H9 (cell line): ENCODE measurements at regions not wholly inside any gene's neighbourhood (a gene's known extent, or its start where the extent isn't known, plus 50 kb on each side); places are given as distances from the start of the nearest gene placed in this dataset.
A peak's percentile ranks its signal among the peaks of the same experiment; 100 is the strongest.

ENCODE experiments used
- DNase-seq: peaks from one replicate; pipeline ENCODE4 v3.0.0-alpha.2; 2017
- H2AFZ ChIP-seq: one replicate; pipeline ENCODE4 v1.6.1; 2013; ENCODE audit warnings: mild to moderate bottlenecking, low read length, control low read depth, moderate library complexity
- H2AK5ac ChIP-seq: 2 replicates; pipeline ENCODE4 v1.6.1; 2013; ENCODE audit warnings: low read length, control low read depth, mixed read lengths; ENCODE audit not compliant: insufficient read length
- H2BK120ac ChIP-seq: one replicate; pipeline ENCODE4 v1.6.1; 2013; ENCODE audit warnings: low read depth, mild to moderate bottlenecking, low read length, control low read depth, inconsistent platforms; ENCODE audit not compliant: poor library complexity, severe bottlenecking
- H2BK12ac ChIP-seq: 2 replicates; pipeline ENCODE4 v1.6.1; 2013; ENCODE audit warnings: low read length, control low read depth, mixed read lengths, low read depth; ENCODE audit not compliant: insufficient read length
- H2BK15ac ChIP-seq: 2 replicates; pipeline ENCODE4 v1.6.1; 2013; ENCODE audit warnings: low read depth, low read length, control low read depth
- H2BK20ac ChIP-seq: one replicate; pipeline ENCODE4 v1.6.1; 2013; ENCODE audit warnings: low read depth, mild to moderate bottlenecking, low read length, control low read depth, inconsistent platforms; ENCODE audit not compliant: poor library complexity, severe bottlenecking
- H2BK5ac ChIP-seq: 2 replicates; pipeline ENCODE4 v1.6.1; 2013; ENCODE audit warnings: low read length, control low read depth, mixed read lengths; ENCODE audit not compliant: insufficient read length
- H3K14ac ChIP-seq: 2 replicates; pipeline ENCODE4 v1.6.1; 2013; ENCODE audit warnings: low read length, control low read depth; ENCODE audit not compliant: insufficient read depth
- H3K18ac ChIP-seq: 2 replicates; pipeline ENCODE4 v1.6.1; 2013; ENCODE audit warnings: low read depth, mild to moderate bottlenecking, mixed read lengths, low read length, control low read depth; ENCODE audit not compliant: insufficient read length
- H3K23ac ChIP-seq: 2 replicates; pipeline ENCODE4 v1.6.1; 2013; ENCODE audit warnings: low read length, control low read depth, mixed read lengths, low read depth; ENCODE audit not compliant: insufficient read length
- H3K23me2 ChIP-seq: 2 replicates; pipeline ENCODE4 v1.6.1; 2013; ENCODE audit warnings: low read depth, mild to moderate bottlenecking, mixed read lengths, low read length, control low read depth; ENCODE audit not compliant: insufficient read length, poor library complexity, severe bottlenecking
- H3K27ac ChIP-seq: 2 replicates; pipeline ENCODE4 v1.5.1; 2013; ENCODE audit warnings: low read length, control low read depth, mixed read lengths, low read depth; ENCODE audit not compliant: insufficient read length
- H3K27me3 ChIP-seq: 2 replicates; pipeline ENCODE4 v1.6.1; 2013; ENCODE audit warnings: low read length, control low read depth, inconsistent platforms; ENCODE audit not compliant: insufficient read depth
- H3K4ac ChIP-seq: 2 replicates; pipeline ENCODE4 v1.6.1; 2013; ENCODE audit warnings: low read depth, mild to moderate bottlenecking, control low read depth, inconsistent platforms, low read length, moderate library complexity
- H3K4me1 ChIP-seq: 2 replicates; pipeline ENCODE4 v1.6.1; 2013; ENCODE audit warnings: low read length, control low read depth, inconsistent platforms; ENCODE audit not compliant: insufficient read depth
- H3K4me2 ChIP-seq: 2 replicates; pipeline ENCODE4 v1.6.1; 2013; ENCODE audit warnings: low read length, control low read depth, mixed read lengths; ENCODE audit not compliant: insufficient read length, insufficient read depth
- H3K56ac ChIP-seq: 2 replicates; pipeline ENCODE4 v1.6.1; 2013; ENCODE audit warnings: low read depth, mild to moderate bottlenecking, mixed read lengths, low read length, control low read depth; ENCODE audit not compliant: insufficient read length
- H3K79me1 ChIP-seq: 2 replicates; pipeline ENCODE4 v1.6.1; 2013; ENCODE audit warnings: low read depth, mild to moderate bottlenecking, moderate library complexity, low read length, control low read depth, inconsistent platforms; ENCODE audit not compliant: insufficient read depth, poor library complexity, severe bottlenecking
- H3K79me2 ChIP-seq: 2 replicates; pipeline ENCODE4 v1.6.1; 2013; ENCODE audit warnings: low read length, control low read depth, inconsistent platforms; ENCODE audit not compliant: insufficient read depth
- H3K9ac ChIP-seq: 2 replicates; pipeline ENCODE4 v1.6.1; 2013; ENCODE audit warnings: low read length, control low read depth, mixed read lengths; ENCODE audit not compliant: insufficient read length; ENCODE audit errors: extremely low read depth
- H3K9me3 ChIP-seq: one replicate; pipeline ENCODE4 v1.6.1; 2013; ENCODE audit warnings: low read depth, low read length, inconsistent platforms; ENCODE audit not compliant: control insufficient read depth
- H3T11ph ChIP-seq: one replicate; pipeline ENCODE4 v1.6.1; 2013; ENCODE audit warnings: mild to moderate bottlenecking, low read length, control low read depth, inconsistent platforms
- H4K20me1 ChIP-seq: one replicate; pipeline ENCODE4 v1.6.1; 2013; ENCODE audit not compliant: control insufficient read depth, insufficient read length, insufficient read depth
- H4K5ac ChIP-seq: 2 replicates; pipeline ENCODE4 v1.6.1; 2013; ENCODE audit warnings: low read depth, mild to moderate bottlenecking, mixed read lengths, low read length, control low read depth; ENCODE audit not compliant: insufficient read length
- H4K8ac ChIP-seq: replicated peaks from 2 replicates; pipeline ENCODE4 v1.6.1; 2013; ENCODE audit warnings: low read length, control low read depth, mixed read lengths, low read depth; ENCODE audit not compliant: insufficient read length
- H4K91ac ChIP-seq: 2 replicates; pipeline ENCODE4 v1.6.1; 2013; ENCODE audit warnings: low read depth, mild to moderate bottlenecking, moderate library complexity, mixed read lengths, low read length, control low read depth; ENCODE audit not compliant: insufficient read length
- H3K27ac Mint-ChIP-seq, 3 experiments: 2 replicates in 2 of 3; 3 replicates in 1 of 3; pipeline ENCODE4 v1.8.0; 2020 to 2021; ENCODE audit warnings: mixed read lengths in 3 of 3, mild to moderate bottlenecking in 1 of 3, moderate library complexity in 1 of 3
- H3K27me3 Mint-ChIP-seq: 2 replicates; pipeline ENCODE4 v1.8.0; 2021; ENCODE audit warnings: low read depth, mild to moderate bottlenecking, moderate library complexity, mixed read lengths
- H3K36me3 Mint-ChIP-seq, 3 experiments: 2 replicates in 2 of 3; 3 replicates in 1 of 3; pipeline ENCODE4 v1.8.0; 2020 to 2021; ENCODE audit warnings: low read depth in 3 of 3, mixed read lengths in 3 of 3; ENCODE audit not compliant: insufficient read depth in 1 of 3
- H3K4me1 Mint-ChIP-seq, 2 experiments: 2 replicates each; pipeline ENCODE4 v1.8.0; 2020; ENCODE audit warnings: mixed read lengths in 2 of 2
- H3K4me3 Mint-ChIP-seq, 2 experiments: 2 replicates in 1 of 2; 3 replicates in 1 of 2; pipeline ENCODE4 v1.8.0; 2020 to 2021; ENCODE audit warnings: mild to moderate bottlenecking in 2 of 2, mixed read lengths in 2 of 2, moderate library complexity in 1 of 2
- H3K9me3 Mint-ChIP-seq, 2 experiments: 2 replicates in 1 of 2; 3 replicates in 1 of 2; pipeline ENCODE4 v1.8.0; 2020; ENCODE audit warnings: mild to moderate bottlenecking in 2 of 2, mixed read lengths in 2 of 2, moderate library complexity in 1 of 2
- WGBS: extraction: QIAGEN DNeasy Blood & Tissue Kit; methylation state at CpG from one replicate; pipeline ENCODE4 v1.1.7; 2013; ENCODE audit warnings: missing lambda C conversion rate, low lambda C conversion rate, mixed read lengths; ENCODE audit not compliant: insufficient read length; ENCODE audit errors: extremely low coverage; 5-methylcytosine and 5-hydroxymethylcytosine counted together
- TF ChIP-seq, protein P1 (sequence below): fragments of 200-600 bp; sonication (generic); conservative IDR thresholded peaks from 3 replicates; pipeline ENCODE4 v1.8.0; 2021; ENCODE audit warnings: antibody characterized with exemption, mild to moderate bottlenecking

DNA sequence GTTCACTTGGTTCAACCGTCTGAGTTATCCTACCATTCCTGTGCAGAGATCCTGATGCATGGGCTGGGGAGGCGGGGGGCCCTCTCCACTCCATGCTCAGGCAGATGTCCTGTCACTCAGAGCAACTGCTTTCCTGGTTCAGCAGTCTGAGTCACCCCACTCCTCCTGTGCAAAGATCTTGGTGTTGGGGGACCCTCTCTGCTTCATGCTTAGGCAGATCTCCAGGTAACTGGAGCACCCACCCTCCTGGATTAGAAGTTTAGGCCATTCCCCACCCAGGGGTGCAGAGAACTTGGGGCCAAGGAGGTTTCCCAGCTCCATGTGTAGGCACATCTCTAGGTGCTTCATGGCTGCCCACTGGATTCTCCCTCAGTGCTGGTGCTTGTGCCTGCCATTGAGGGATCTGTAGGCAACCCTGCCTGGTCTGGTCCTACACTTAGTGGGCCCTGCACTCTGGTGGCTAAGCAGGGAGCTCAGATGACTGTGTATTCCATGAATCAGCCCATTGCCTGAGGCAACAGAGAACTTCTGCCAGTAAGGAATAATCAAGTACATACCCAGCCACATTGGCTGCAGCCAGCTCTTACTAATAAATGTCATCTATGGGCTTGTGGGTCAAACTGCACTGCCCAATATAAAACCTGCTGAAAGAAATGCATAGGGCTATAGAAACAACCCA lies 465.4 kb upstream of the THBS1 start:
- Histone ChIP-seq H3K18ac (no peak overlapping the region), H4K5ac (no peak overlapping the region), H3K4me1 (no peaks in the 10 kb centered on the region), H3K14ac (no peak overlapping the region), H3K56ac (no peak overlapping the region), H2BK120ac (no peak overlapping the region), H2BK12ac (no peak overlapping the region), H2BK20ac (no peak overlapping the region), H2AFZ (no peak overlapping the region), H3K9me3 (no peaks in the 10 kb centered on the region), H3K27me3 (no peaks in the 10 kb centered on the region), H2AK5ac (no peak overlapping the region), H3K27ac (no peak overlapping the region), H3K4ac (no peak overlapping the region), H3K79me1 (no peaks in the 10 kb centered on the region), H2BK5ac (no peak overlapping the region), H3K4me2 (no peak overlapping the region), H3K9ac (no peak overlapping the region), H4K91ac (no peak overlapping the region), H3K79me2 (no peaks in the 10 kb centered on the region), H3K23me2 (no peaks in the 10 kb centered on the region), H3T11ph (no peak overlapping the region), H4K8ac (no peak overlapping the region), H4K20me1 (no peaks in the 10 kb centered on the region), H2BK15ac (no peak overlapping the region), H3K23ac (no peak overlapping the region)
- peaks cover 10 to 12% of the 10 kb centered on the region in 2 experiments for H3K9me3 Mint-ChIP-seq
- TF ChIP-seq, protein P1, sequence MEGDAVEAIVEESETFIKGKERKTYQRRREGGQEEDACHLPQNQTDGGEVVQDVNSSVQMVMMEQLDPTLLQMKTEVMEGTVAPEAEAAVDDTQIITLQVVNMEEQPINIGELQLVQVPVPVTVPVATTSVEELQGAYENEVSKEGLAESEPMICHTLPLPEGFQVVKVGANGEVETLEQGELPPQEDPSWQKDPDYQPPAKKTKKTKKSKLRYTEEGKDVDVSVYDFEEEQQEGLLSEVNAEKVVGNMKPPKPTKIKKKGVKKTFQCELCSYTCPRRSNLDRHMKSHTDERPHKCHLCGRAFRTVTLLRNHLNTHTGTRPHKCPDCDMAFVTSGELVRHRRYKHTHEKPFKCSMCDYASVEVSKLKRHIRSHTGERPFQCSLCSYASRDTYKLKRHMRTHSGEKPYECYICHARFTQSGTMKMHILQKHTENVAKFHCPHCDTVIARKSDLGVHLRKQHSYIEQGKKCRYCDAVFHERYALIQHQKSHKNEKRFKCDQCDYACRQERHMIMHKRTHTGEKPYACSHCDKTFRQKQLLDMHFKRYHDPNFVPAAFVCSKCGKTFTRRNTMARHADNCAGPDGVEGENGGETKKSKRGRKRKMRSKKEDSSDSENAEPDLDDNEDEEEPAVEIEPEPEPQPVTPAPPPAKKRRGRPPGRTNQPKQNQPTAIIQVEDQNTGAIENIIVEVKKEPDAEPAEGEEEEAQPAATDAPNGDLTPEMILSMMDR: no peak
- H3K27me3 Mint-ChIP-seq: peaks cover 1% of the 10 kb centered on the region; the same call in 1 of the 2 replicates
- no CpG with 5 or more reads among the region's 2 CpGs for WGBS
- H3K4me3 Mint-ChIP-seq: no peak overlapping the region
- H3K36me3 Mint-ChIP-seq: peaks cover 0 to 15% (median 0%) of the 10 kb centered on the region in 3 experiments; a peak in 3 of 7 replicates
- H3K4me1 Mint-ChIP-seq: no peaks in the 10 kb centered on the region
- no peak for DNase-seq
- H3K27ac Mint-ChIP-seq: peak overlapping the region in 1 of 3 experiments; percentile 50; a peak in 1 of 7 replicates
